Bronchial epithelial cell (primary cell): ENCODE measurements at regions not wholly inside any gene's neighbourhood (a gene's known extent, or its start where the extent isn't known, plus 50 kb on each side); places are given as distances from the start of the nearest gene placed in this dataset.

Experiments used
- DNase-seq: peaks from one replicate; pipeline ENCODE4 v3.0.0-alpha.2; 2010; ENCODE audit warnings: low read depth
- FAIRE-seq: peaks from 2 replicates; lab custom pipeline; 2011; peaks lifted over from hg19 to GRCh38; lab: Jason Lieb, UNC
- H3K27me3 ChIP-seq: 2 replicates; pipeline ENCODE4 v1.5.1; 2011; ENCODE audit warnings: low read length; ENCODE audit not compliant: control insufficient read depth, insufficient read depth
- H3K36me3 ChIP-seq: 2 replicates; pipeline ENCODE4 v1.5.1; 2011; ENCODE audit warnings: low read length; ENCODE audit not compliant: control insufficient read depth, insufficient read depth
- H3K4me3 ChIP-seq: 2 replicates; pipeline ENCODE4 v1.5.1; 2011; ENCODE audit warnings: mild to moderate bottlenecking, low read depth, low read length, control low read depth
- CTCF ChIP-seq: IDR thresholded peaks from 2 replicates; pipeline ENCODE4 v1.5.1; 2011; ENCODE audit warnings: mild to moderate bottlenecking, moderate library complexity, low read length, control low read depth, inconsistent platforms; ENCODE audit not compliant: insufficient read depth, severe bottlenecking

- no peak for TF ChIP-seq CTCF
- DNase-seq (no peak), FAIRE-seq (no peak)
- H3K4me3 ChIP-seq = no peak overlapping the region
- no peaks in the 10 kb centered on the region for H3K27me3 ChIP-seq
- H3K36me3 ChIP-seq = no peaks in the 10 kb centered on the region
These were observed 184.4 kb upstream of the SLC39A10 start for GRCh38 chr2:195472501-195473234.

- no peak for DNase-seq
- TF ChIP-seq CTCF = no peak
- Histone ChIP-seq H3K4me3 (no peak overlapping the region), H3K36me3 (no peaks in the 10 kb centered on the region), H3K27me3 (no peaks in the 10 kb centered on the region)
- FAIRE-seq = no peak
These were observed 185.2 kb upstream of the SLC39A10 start for GRCh38 chr2:195471807-195472206.

- H3K27me3 ChIP-seq = no peaks in the 10 kb centered on the region
- no peaks in the 10 kb centered on the region for H3K36me3 ChIP-seq
- TF ChIP-seq CTCF = no peak
- no peak for FAIRE-seq
- no peak for DNase-seq
- no peak overlapping the region for H3K4me3 ChIP-seq
These were observed 185.9 kb upstream of the SLC39A10 start for GRCh38 chr2:195471163-195471562.

- FAIRE-seq = no peak
- no peak overlapping the region for H3K4me3 ChIP-seq
- no peak for TF ChIP-seq CTCF
- no peak for DNase-seq
- H3K27me3 ChIP-seq = no peaks in the 10 kb centered on the region
- no peaks in the 10 kb centered on the region for H3K36me3 ChIP-seq
These were observed 186.4 kb upstream of the SLC39A10 start for GRCh38 chr2:195470622-195471021.

- no peak for TF ChIP-seq CTCF
- Histone ChIP-seq H3K36me3 (no peaks in the 10 kb centered on the region), H3K27me3 (no peaks in the 10 kb centered on the region), H3K4me3 (no peak overlapping the region)
- FAIRE-seq = no peak
- DNase-seq = no peak
These were observed 188.3 kb upstream of the SLC39A10 start for GRCh38 chr2:195468771-195469170.

- FAIRE-seq = no peak
- Histone ChIP-seq H3K4me3 (no peak overlapping the region), H3K36me3 (no peaks in the 10 kb centered on the region), H3K27me3 (no peaks in the 10 kb centered on the region)
- no peak for TF ChIP-seq CTCF
- no peak for DNase-seq
These were observed 190.6 kb upstream of the SLC39A10 start for GRCh38 chr2:195466427-195466826.
